OCI-LY7 (cell line): ENCODE measurements at regions not wholly inside any gene's neighbourhood (a gene's known extent, or its start where the extent isn't known, plus 50 kb on each side); places are given as distances from the start of the nearest gene placed in this dataset.

Experiments used
- BruUV-seq: library from RNA; stranded (reverse); fragments of 400-500 nt; replicated peaks from 2 replicates; lab custom pipeline; 2021; lab: Mats Ljungman, UMichigan
- CTCF ChIA-PET: fragments of 300-600 bp; sonication (Branson Sonifier 250); formaldehyde crosslinking; loops from one replicate; lab custom pipeline; 2022; ENCODE audit warnings: antibody characterized with exemption; ENCODE audit not compliant: unreplicated experiment; lab: Charles Lee
- POLR2A ChIA-PET: fragments of 300-600 bp; sonication (Branson Sonifier 250); formaldehyde crosslinking; loops from one replicate; lab custom pipeline; 2022; ENCODE audit warnings: antibody characterized with exemption; lab: Charles Lee
- DNase-seq: peaks from one replicate; pipeline ENCODE4 v3.0.0-alpha.2; 2015; ENCODE audit warnings: low spot score
- H2AFZ ChIP-seq: fragments of 200-600 bp; sonication (generic), shearing (Covaris generic); 2 replicates; pipeline ENCODE4 v1.6.1; 2014; ENCODE audit warnings: mild to moderate bottlenecking, antibody characterized with exemption, low read length, moderate library complexity
- H3K27ac ChIP-seq: fragments of 200-600 bp; sonication (generic); 2 replicates; pipeline ENCODE4 v1.5.1; 2014; ENCODE audit warnings: mixed run types, low read depth, mild to moderate bottlenecking, moderate library complexity, low read length, inconsistent platforms; ENCODE audit not compliant: poor library complexity, severe bottlenecking
- H3K36me3 ChIP-seq: fragments of 200-600 bp; sonication (generic); 2 replicates; pipeline ENCODE4 v1.6.1; 2014; ENCODE audit warnings: mild to moderate bottlenecking, antibody characterized with exemption, low read length, moderate library complexity, mixed read lengths; ENCODE audit not compliant: insufficient read depth
- H3K4me1 ChIP-seq: fragments of 200-600 bp; sonication (generic); 2 replicates; pipeline ENCODE4 v1.5.1; 2014; ENCODE audit warnings: mild to moderate bottlenecking, low read length; ENCODE audit not compliant: insufficient read depth, poor library complexity, severe bottlenecking
- H3K4me2 ChIP-seq: fragments of 200-600 bp; sonication (generic); 2 replicates; pipeline ENCODE4 v1.6.1; 2014; ENCODE audit warnings: mild to moderate bottlenecking, low read length
- H3K4me3 ChIP-seq: fragments of 200-600 bp; sonication (generic); 2 replicates; pipeline ENCODE4 v1.5.1; 2014; ENCODE audit warnings: mild to moderate bottlenecking, low read depth, low read length; ENCODE audit not compliant: poor library complexity, severe bottlenecking
- H3K79me2 ChIP-seq: fragments of 200-600 bp; sonication (generic); 2 replicates; pipeline ENCODE4 v1.6.1; 2016; ENCODE audit warnings: low read depth, mild to moderate bottlenecking, low read length, moderate library complexity, mixed read lengths; ENCODE audit not compliant: insufficient read depth
- H3K9me2 ChIP-seq: fragments of 200-600 bp; sonication (generic); 2 replicates; pipeline ENCODE4 v1.6.1; 2016; ENCODE audit warnings: mild to moderate bottlenecking, low read length, mixed read lengths; ENCODE audit not compliant: insufficient read depth
- H3K9me3 ChIP-seq: fragments of 200-600 bp; sonication (generic); 2 replicates; pipeline ENCODE4 v1.6.1; 2014; ENCODE audit warnings: mild to moderate bottlenecking, mixed run types, low read length, mixed read lengths
- H4K20me1 ChIP-seq: fragments of 200-600 bp; sonication (generic); 2 replicates; pipeline ENCODE4 v1.6.1; 2014; ENCODE audit warnings: mild to moderate bottlenecking, antibody characterized with exemption, low read length, moderate library complexity, mixed read lengths; ENCODE audit not compliant: insufficient read depth
- CTCF ChIP-seq: fragments of 200-600 bp; sonication (generic); conservative IDR thresholded peaks from 2 replicates; pipeline ENCODE4 v1.5.1; 2014; ENCODE audit warnings: mild to moderate bottlenecking, antibody characterized with exemption, low read length, moderate library complexity, mixed read lengths
- EZH2phosphoT487 ChIP-seq: fragments of 200-600 bp; sonication (generic); IDR thresholded peaks from 2 replicates; pipeline ENCODE4 v1.6.1; 2018; ENCODE audit warnings: low read depth, borderline replicate concordance, mild to moderate bottlenecking, mixed run types, antibody characterized with exemption, low read length, moderate library complexity, mixed read lengths
- intact Hi-C: fragments of 100-400 bp; cut with micrococcal nuclease; formaldehyde crosslinking; loops from one replicate; pipeline ENCODE4 v1.10.0; 2022; ENCODE audit not compliant: unreplicated experiment

- H2AFZ ChIP-seq, result no peak overlapping the region
- H4K20me1 ChIP-seq, result no peaks in the 10 kb centered on the region
- H3K9me2 ChIP-seq, result no peaks in the 10 kb centered on the region
- no peak for TF ChIP-seq EZH2phosphoT487
- TF ChIP-seq CTCF, result no peak
- no peaks in the 10 kb centered on the region for H3K79me2 ChIP-seq
- H3K9me3 ChIP-seq, result peaks cover 7% of the 10 kb centered on the region; the same call in 1 of the 2 replicates
- no peak for DNase-seq
- CTCF ChIA-PET, result no interaction called here
- BruUV-seq, result no TSS peak
- intact Hi-C loops, result no loop called here
- no peak overlapping the region for H3K4me2 ChIP-seq
- H3K36me3 ChIP-seq, result no peaks in the 10 kb centered on the region
- H3K4me3 ChIP-seq, result no peak overlapping the region
- no peak overlapping the region for H3K27ac ChIP-seq
- POLR2A ChIA-PET, result interaction anchor here (0.9 kb wide), 1 partner anchor 11 kb away, joined by 3 read pairs; no protein-coding TSS in a partner anchor
- no peaks in the 10 kb centered on the region for H3K4me1 ChIP-seq
Measured at GRCh38 chr14:98766818-98767217, 505.2 kb downstream of the BCL11B start.

- no peaks in the 10 kb centered on the region for H3K9me3 ChIP-seq
- no TSS peak for BruUV-seq
- no peak overlapping the region for H2AFZ ChIP-seq
- no peak overlapping the region for H3K27ac ChIP-seq
- CTCF ChIA-PET, result no interaction called here
- TF ChIP-seq CTCF (no peak), EZH2phosphoT487 (no peak)
- H3K79me2 ChIP-seq, result no peaks in the 10 kb centered on the region
- H3K4me3 ChIP-seq, result no peak overlapping the region
- H3K4me2 ChIP-seq, result no peak overlapping the region
- DNase-seq, result no peak
- H3K4me1 ChIP-seq, result no peaks in the 10 kb centered on the region
- POLR2A ChIA-PET, result no interaction called here
- no peaks in the 10 kb centered on the region for H3K9me2 ChIP-seq
- intact Hi-C loops, result no loop called here
- H3K36me3 ChIP-seq, result no peaks in the 10 kb centered on the region
- no peaks in the 10 kb centered on the region for H4K20me1 ChIP-seq
Measured at GRCh38 chr14:98769326-98769725, 502.7 kb downstream of the BCL11B start.

- DNase-seq, result no peak
- intact Hi-C loops, result no loop called here
- Histone ChIP-seq H3K9me2 (no peaks in the 10 kb centered on the region), H4K20me1 (no peaks in the 10 kb centered on the region), H3K4me2 (no peak overlapping the region), H2AFZ (no peak overlapping the region), H3K79me2 (no peaks in the 10 kb centered on the region), H3K4me3 (no peak overlapping the region), H3K4me1 (no peaks in the 10 kb centered on the region), H3K9me3 (no peaks in the 10 kb centered on the region), H3K27ac (no peak overlapping the region), H3K36me3 (no peaks in the 10 kb centered on the region)
- no peak for TF ChIP-seq EZH2phosphoT487
- TF ChIP-seq CTCF, result no peak
- no TSS peak for BruUV-seq
- ChIA-PET CTCF (no interaction called here), POLR2A (no interaction called here)
Measured at GRCh38 chr14:98770151-98770550, 501.8 kb downstream of the BCL11B start.
